ENCODE measurements at regions not wholly inside any gene's neighbourhood (a gene's known extent, or its start where the extent isn't known, plus 50 kb on each side); places are given as distances from the start of the nearest gene placed in this dataset.
"Not testable (repeated sequence)": the region's sequence is repeated elsewhere in the genome, so short reads cannot be mapped to it uniquely, and the experiment has no call there.

DNA sequence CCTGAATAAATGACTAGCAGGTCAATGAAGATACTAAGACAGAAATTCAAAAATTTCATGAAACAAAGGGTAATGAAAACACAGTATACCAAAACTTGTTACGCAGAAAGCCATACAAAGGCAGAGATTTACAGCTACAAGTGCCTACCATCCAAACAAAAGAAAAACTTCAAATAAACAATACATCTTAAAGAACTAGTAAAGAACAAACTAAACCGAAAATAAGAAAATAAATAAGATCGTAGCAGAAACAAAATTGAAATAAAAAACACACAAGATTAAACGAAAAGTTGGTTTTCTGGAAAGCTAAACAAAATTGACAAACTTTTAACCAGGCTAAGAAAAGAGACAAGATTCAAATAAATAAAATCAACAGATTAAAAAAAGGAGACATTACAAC, 51.5 kb downstream of the VPREB1 start:
- not testable (repeated sequence) for TF ChIP-seq POLR2A, CTCF (IDR thresholded peaks at IDR 0.05)

All from right lobe of liver (tissue), 4 donors.